K562 (cell line): ENCODE measurements at regions not wholly inside any gene's neighbourhood (a gene's known extent, or its start where the extent isn't known, plus 50 kb on each side); places are given as distances from the start of the nearest gene placed in this dataset.

Experiments
- ATAC-seq: fragments of 200-7000 bp; cut with Tn5 transposase; 3 replicates; pipeline ENCODE4 v1.9.1; 2020; ENCODE audit warnings: moderate library complexity
- BruUV-seq: library from RNA; stranded (reverse); fragments of 400-500 nt; replicated peaks from 2 replicates; lab custom pipeline; 2021; lab: Mats Ljungman, UMichigan
- CTCF ChIA-PET: fragments of 300-600 bp; formaldehyde crosslinking; extraction: SDS; loops from one replicate; lab custom pipeline; 2021; ENCODE audit warnings: low intra/inter-chr PET ratio; lab: Yijun Ruan, JAX
- POLR2A ChIA-PET: fragments of 300-600, 350-650 bp; sonication (Branson Sonifier 250); formaldehyde crosslinking; extraction: SDS; loops from one replicate; lab custom pipeline; 2021; ENCODE audit warnings: antibody characterized with exemption, inconsistent platforms; lab: Yijun Ruan, JAX
- DNase-seq, 4 experiments: peaks; one replicate each; pipeline versions ENCODE4 v3.0.0 to v3.0.0-alpha.2; 2011 to 2018; ENCODE audit warnings: low spot score in 3 of 4, mixed read lengths in 3 of 4; ENCODE audit errors: extremely low read depth in 1 of 4
- FAIRE-seq: peaks from 2 replicates; lab custom pipeline; 2011; peaks lifted over from hg19 to GRCh38; lab: Jason Lieb, UNC
- H2AFZ ChIP-seq: 2 replicates; pipeline ENCODE4 v1.6.0; 2011; ENCODE audit warnings: low read depth, low read length, control low read depth, inconsistent platforms
- H3K27ac ChIP-seq: fragments of 200-600 bp; 3 replicates; pipeline ENCODE4 v1.8.0; 2011; ENCODE audit warnings: low read depth, mild to moderate bottlenecking, control low read depth, inconsistent platforms, low read length, moderate library complexity, mixed read lengths; ENCODE audit errors: extremely low read depth
- H3K27me3 ChIP-seq, 2 experiments: fragments of 300-600 bp in 1 of 2; 2 replicates in 1 of 2; 3 replicates in 1 of 2; pipeline versions ENCODE4 v1.6.0 to v1.8.0; 2011; ENCODE audit warnings: inconsistent platforms in 2 of 2, low read length in 2 of 2, mild to moderate bottlenecking in 1 of 2, mixed read lengths in 1 of 2, moderate library complexity in 1 of 2; ENCODE audit not compliant: control insufficient read depth in 2 of 2, insufficient read depth in 2 of 2
- H3K36me3 ChIP-seq: fragments of 300-600 bp; 3 replicates; pipeline ENCODE4 v1.8.0; 2011; ENCODE audit warnings: mild to moderate bottlenecking, low read length, inconsistent platforms; ENCODE audit not compliant: control insufficient read depth, insufficient read depth
- H3K4me1 ChIP-seq, 2 experiments: fragments of 200-600 bp in 1 of 2; replicated peaks in 1 of 2; 2 replicates in 1 of 2; 3 replicates in 1 of 2; pipeline versions ENCODE4 v1.5.1 to v1.8.0; 2011; ENCODE audit warnings: inconsistent platforms in 2 of 2, low read length in 2 of 2, mild to moderate bottlenecking in 1 of 2, mixed read lengths in 1 of 2, moderate library complexity in 1 of 2; ENCODE audit not compliant: control insufficient read depth in 2 of 2, insufficient read depth in 2 of 2
- H3K4me2 ChIP-seq: 2 replicates; pipeline ENCODE4 v1.6.1; 2011; ENCODE audit warnings: low read length, control low read depth, inconsistent platforms, mixed read lengths; ENCODE audit not compliant: insufficient read depth
- H3K4me3 ChIP-seq: fragments of 200-600 bp; sonication (generic), shearing (Covaris generic); 2 replicates; pipeline ENCODE4 v1.5.1; 2016; ENCODE audit warnings: control low read depth, inconsistent platforms
- H3K79me2 ChIP-seq: fragments of 200-600 bp; 3 replicates; pipeline ENCODE4 v1.8.0; 2011; ENCODE audit warnings: low read length, inconsistent platforms; ENCODE audit not compliant: control insufficient read depth, insufficient read depth
- H3K9ac ChIP-seq, 2 experiments: 2 replicates each; pipeline versions ENCODE4 v1.6.0 to v1.6.1; 2011; ENCODE audit warnings: low read depth in 2 of 2, low read length in 2 of 2, control low read depth in 1 of 2, inconsistent platforms in 1 of 2, mild to moderate bottlenecking in 1 of 2, mixed read lengths in 1 of 2; ENCODE audit not compliant: insufficient read depth in 1 of 2
- H3K9me1 ChIP-seq: one replicate; pipeline ENCODE4 v1.6.0; 2011; ENCODE audit warnings: inconsistent platforms, mild to moderate bottlenecking, low read length, moderate library complexity; ENCODE audit not compliant: control insufficient read depth, insufficient read depth
- H3K9me3 ChIP-seq: replicated peaks from 2 replicates; pipeline ENCODE4 v1.5.1; 2011; ENCODE audit warnings: low read depth, low read length, inconsistent platforms; ENCODE audit not compliant: control insufficient read depth, insufficient read depth
- H4K20me1 ChIP-seq: replicated peaks from 2 replicates; pipeline ENCODE4 v1.6.1; 2011; ENCODE audit warnings: low read length, inconsistent platforms, mixed read lengths; ENCODE audit not compliant: control insufficient read depth, insufficient read depth
- RAD21 ChIP-seq, 2 experiments: fragments of 250-450 bp in 1 of 2; fragments of 450-650 bp in 1 of 2; sonication (Bioruptor Pico) in 1 of 2; formaldehyde crosslinking in 1 of 2; IDR thresholded peaks in 1 of 2; conservative IDR thresholded peaks in 1 of 2; 2 replicates each; pipeline versions ENCODE4 v1.4.0 to v1.8.0; 2020 to 2022; ENCODE audit warnings: mild to moderate bottlenecking in 2 of 2, moderate library complexity in 1 of 2
- WGBS: fragments of 100-300 bp; shearing (Covaris generic); methylation state at CpG from one replicate; pipeline ENCODE4 v1.1.6; 2016; ENCODE audit warnings: low coverage, mixed read lengths; ENCODE audit not compliant: insufficient coverage; ENCODE audit errors: missing lambda C conversion rate; 5-methylcytosine and 5-hydroxymethylcytosine counted together
- in situ Hi-C: fragments of 300-500 bp; cut with MboI; formaldehyde crosslinking; loops from 4 replicates; pipeline ENCODE4 v1.15.0; 2018; ENCODE audit warnings: inconsistent platforms, mixed read lengths
- intact Hi-C: fragments of 100-400 bp; cut with micrococcal nuclease; formaldehyde crosslinking; loops from 2 replicates; pipeline ENCODE4 v1.14.2; 2022
- TF ChIP-seq, protein P1 (sequence below), 2 experiments: fragments of 450-650 bp; formaldehyde crosslinking in 1 of 2; IDR thresholded peaks; 2 replicates each; pipeline versions ENCODE4 v1.4.0 to v1.6.1; 2014 to 2020; ENCODE audit warnings: mild to moderate bottlenecking in 2 of 2, borderline replicate concordance in 1 of 2, low read depth in 1 of 2
- TF ChIP-seq, protein P2 (sequence below), 3 experiments: IDR thresholded peaks in 2 of 3; conservative IDR thresholded peaks in 1 of 3; 2 replicates each; pipeline ENCODE4 v1.5.1; 2011 to 2012; ENCODE audit warnings: low read length in 3 of 3, mild to moderate bottlenecking in 3 of 3, control low read depth in 2 of 3, improper control_type of control experiment in 1 of 3, inconsistent platforms in 1 of 3, low read depth in 1 of 3, mixed read lengths in 1 of 3, moderate library complexity in 1 of 3; ENCODE audit not compliant: insufficient read depth in 2 of 3
- TF ChIP-seq, protein P3 (sequence below): sonication (generic); formaldehyde crosslinking; IDR thresholded peaks from 2 replicates; pipeline ENCODE4 v1.8.0; 2022; ENCODE audit warnings: mild to moderate bottlenecking, missing genetic modification reagents

DNA sequence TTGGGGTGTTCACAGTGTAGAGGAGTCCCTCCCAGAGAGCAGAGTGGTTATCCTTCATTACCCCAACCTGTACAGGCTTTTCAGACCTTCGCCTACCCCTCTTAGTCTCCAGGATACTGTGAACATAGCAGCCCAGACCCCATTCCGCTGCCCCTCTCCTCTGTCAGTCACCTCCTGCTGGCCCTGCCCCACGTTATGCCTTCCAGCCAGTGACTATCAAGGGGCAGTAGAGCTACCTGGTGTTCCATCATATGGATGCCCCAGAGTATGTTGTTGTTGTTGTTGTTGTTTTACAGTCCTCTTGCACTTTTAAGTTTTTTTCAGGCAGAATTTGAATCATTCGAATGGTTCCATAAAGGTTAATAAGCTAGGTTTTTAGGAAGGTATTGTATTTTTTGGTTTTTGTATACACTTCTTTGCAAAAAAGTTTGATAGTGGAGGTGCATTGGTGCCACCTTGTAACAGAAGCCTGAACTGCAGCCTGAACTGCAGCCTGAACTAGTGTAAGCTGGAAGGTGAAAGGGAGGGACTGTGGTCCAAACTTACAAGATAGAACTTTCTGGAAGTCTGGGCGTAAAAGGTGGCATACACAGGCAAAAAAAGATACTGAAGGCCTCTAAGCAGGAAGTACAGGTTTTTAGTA lies 101.4 kb upstream of the RAB40AL start:
- TF ChIP-seq, protein P1, sequence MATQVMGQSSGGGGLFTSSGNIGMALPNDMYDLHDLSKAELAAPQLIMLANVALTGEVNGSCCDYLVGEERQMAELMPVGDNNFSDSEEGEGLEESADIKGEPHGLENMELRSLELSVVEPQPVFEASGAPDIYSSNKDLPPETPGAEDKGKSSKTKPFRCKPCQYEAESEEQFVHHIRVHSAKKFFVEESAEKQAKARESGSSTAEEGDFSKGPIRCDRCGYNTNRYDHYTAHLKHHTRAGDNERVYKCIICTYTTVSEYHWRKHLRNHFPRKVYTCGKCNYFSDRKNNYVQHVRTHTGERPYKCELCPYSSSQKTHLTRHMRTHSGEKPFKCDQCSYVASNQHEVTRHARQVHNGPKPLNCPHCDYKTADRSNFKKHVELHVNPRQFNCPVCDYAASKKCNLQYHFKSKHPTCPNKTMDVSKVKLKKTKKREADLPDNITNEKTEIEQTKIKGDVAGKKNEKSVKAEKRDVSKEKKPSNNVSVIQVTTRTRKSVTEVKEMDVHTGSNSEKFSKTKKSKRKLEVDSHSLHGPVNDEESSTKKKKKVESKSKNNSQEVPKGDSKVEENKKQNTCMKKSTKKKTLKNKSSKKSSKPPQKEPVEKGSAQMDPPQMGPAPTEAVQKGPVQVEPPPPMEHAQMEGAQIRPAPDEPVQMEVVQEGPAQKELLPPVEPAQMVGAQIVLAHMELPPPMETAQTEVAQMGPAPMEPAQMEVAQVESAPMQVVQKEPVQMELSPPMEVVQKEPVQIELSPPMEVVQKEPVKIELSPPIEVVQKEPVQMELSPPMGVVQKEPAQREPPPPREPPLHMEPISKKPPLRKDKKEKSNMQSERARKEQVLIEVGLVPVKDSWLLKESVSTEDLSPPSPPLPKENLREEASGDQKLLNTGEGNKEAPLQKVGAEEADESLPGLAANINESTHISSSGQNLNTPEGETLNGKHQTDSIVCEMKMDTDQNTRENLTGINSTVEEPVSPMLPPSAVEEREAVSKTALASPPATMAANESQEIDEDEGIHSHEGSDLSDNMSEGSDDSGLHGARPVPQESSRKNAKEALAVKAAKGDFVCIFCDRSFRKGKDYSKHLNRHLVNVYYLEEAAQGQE (IDR thresholded peaks at IDR 0.05; ENCODE audit: borderline replicate concordance), result peak; percentile 22; the same call in 1 of the 2 replicates
- TF ChIP-seq, protein P1 (CRISPR knock-in tag; IDR thresholded peaks at IDR 0.05; ENCODE audit: low read depth), result no peak
- TF ChIP-seq, protein P2, sequence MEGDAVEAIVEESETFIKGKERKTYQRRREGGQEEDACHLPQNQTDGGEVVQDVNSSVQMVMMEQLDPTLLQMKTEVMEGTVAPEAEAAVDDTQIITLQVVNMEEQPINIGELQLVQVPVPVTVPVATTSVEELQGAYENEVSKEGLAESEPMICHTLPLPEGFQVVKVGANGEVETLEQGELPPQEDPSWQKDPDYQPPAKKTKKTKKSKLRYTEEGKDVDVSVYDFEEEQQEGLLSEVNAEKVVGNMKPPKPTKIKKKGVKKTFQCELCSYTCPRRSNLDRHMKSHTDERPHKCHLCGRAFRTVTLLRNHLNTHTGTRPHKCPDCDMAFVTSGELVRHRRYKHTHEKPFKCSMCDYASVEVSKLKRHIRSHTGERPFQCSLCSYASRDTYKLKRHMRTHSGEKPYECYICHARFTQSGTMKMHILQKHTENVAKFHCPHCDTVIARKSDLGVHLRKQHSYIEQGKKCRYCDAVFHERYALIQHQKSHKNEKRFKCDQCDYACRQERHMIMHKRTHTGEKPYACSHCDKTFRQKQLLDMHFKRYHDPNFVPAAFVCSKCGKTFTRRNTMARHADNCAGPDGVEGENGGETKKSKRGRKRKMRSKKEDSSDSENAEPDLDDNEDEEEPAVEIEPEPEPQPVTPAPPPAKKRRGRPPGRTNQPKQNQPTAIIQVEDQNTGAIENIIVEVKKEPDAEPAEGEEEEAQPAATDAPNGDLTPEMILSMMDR (IDR thresholded peaks at IDR 0.05 in 2 of 3, conservative IDR thresholded peaks at IDR 0.05 in 1 of 3; ENCODE audit: insufficient read depth in 2 of 3, low read depth in 1 of 3, low read length in 3 of 3), result peak; percentile 27 to 48 (median 47); a peak in 4 of 6 replicates
- TF ChIP-seq, protein P3, sequence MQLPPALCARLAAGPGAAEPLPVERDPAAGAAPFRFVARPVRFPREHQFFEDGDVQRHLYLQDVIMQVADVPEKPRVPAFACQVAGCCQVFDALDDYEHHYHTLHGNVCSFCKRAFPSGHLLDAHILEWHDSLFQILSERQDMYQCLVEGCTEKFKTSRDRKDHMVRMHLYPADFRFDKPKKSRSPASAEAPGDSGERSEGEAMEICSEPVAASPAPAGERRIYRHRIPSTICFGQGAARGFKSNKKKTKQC, result no peak
- TF ChIP-seq RAD21 (CRISPR knock-in tag; conservative IDR thresholded peaks at IDR 0.05 in 1 of 2, IDR thresholded peaks at IDR 0.05 in 1 of 2), result peak; percentile 25 to 53; a peak in 2 of 4 replicates
- H3K4me1 ChIP-seq, result peaks cover 0 to 3% of the 10 kb centered on the region in 2 experiments; a peak in 2 of 5 replicates
- no peaks in the 10 kb centered on the region for H3K27me3 ChIP-seq
- peak; percentile 74 for ATAC-seq
- no peak overlapping the region for H3K9ac ChIP-seq
- CTCF ChIA-PET, result no interaction called here
- peaks cover 11% of the 10 kb centered on the region; the same call in 1 of the 3 replicates for H3K36me3 ChIP-seq
- WGBS, result 69% methylated on average over 4 of the region's 5 CpGs
- no peaks in the 10 kb centered on the region for H3K79me2 ChIP-seq
- no peak overlapping the region for H2AFZ ChIP-seq
- BruUV-seq, result no TSS peak
- H3K9me3 ChIP-seq, result no peaks in the 10 kb centered on the region
- FAIRE-seq, result no peak
- H3K4me2 ChIP-seq, result no peak overlapping the region
- peak in 3 of 4 experiments; percentile 11 to 23 (median 12) for DNase-seq
- no peaks in the 10 kb centered on the region for H4K20me1 ChIP-seq
- no peak overlapping the region for H3K4me3 ChIP-seq
- in situ Hi-C loops (no loop called here), intact Hi-C loops (loop anchor here (10.0 kb wide), 1 partner anchor 121 kb away; the partner anchor contains the start of gene GPRASP2)
- no peak overlapping the region for H3K27ac ChIP-seq
- POLR2A ChIA-PET, result interaction anchor here (1.0 kb wide), 1 partner anchor 176 kb away, joined by 3 read pairs; no protein-coding TSS in a partner anchor
- no peaks in the 10 kb centered on the region for H3K9me1 ChIP-seq
